ENCODE measurements at regions not wholly inside any gene's neighbourhood (a gene's known extent, or its start where the extent isn't known, plus 50 kb on each side); places are given as distances from the start of the nearest gene placed in this dataset.

GRCh38 chr18:55088561-55088960, 129.3 kb upstream of the CCDC68 start:
- no peak for DNase-seq

GRCh38 chr18:55088000-55088401, 128.7 kb upstream of the CCDC68 start:
- DNase-seq, result peak; percentile 48

- no peak for DNase-seq
Measured at GRCh38 chr18:55086906-55087305, 127.6 kb upstream of the CCDC68 start.

- DNase-seq, result no peak
Measured at GRCh38 chr18:55085557-55086285, 126.5 kb upstream of the CCDC68 start.

- DNase-seq, result no peak
Measured at GRCh38 chr18:55084550-55084949, 125.3 kb upstream of the CCDC68 start.

- no peak for DNase-seq
Measured at GRCh38 chr18:55083461-55083860, 124.2 kb upstream of the CCDC68 start.

GRCh38 chr18:55079481-55080355, 120.5 kb upstream of the CCDC68 start:
- DNase-seq, result no peak

- no peak for DNase-seq
Measured at GRCh38 chr18:55079067-55079466, 119.8 kb upstream of the CCDC68 start.

GRCh38 chr18:55078303-55078932, 119.2 kb upstream of the CCDC68 start:
- peak; percentile 21 for DNase-seq

GRCh38 chr18:55076643-55077218, 117.5 kb upstream of the CCDC68 start:
- peak; percentile 17 for DNase-seq

- DNase-seq, result no peak
Measured at GRCh38 chr18:55073834-55074233, 114.6 kb upstream of the CCDC68 start.

GRCh38 chr18:55073116-55073515, 113.9 kb upstream of the CCDC68 start:
- DNase-seq, result peak; percentile 27

- no peak for DNase-seq
Measured at GRCh38 chr18:55072698-55073097, 113.4 kb upstream of the CCDC68 start.

- no peak for DNase-seq
Measured at GRCh38 chr18:55072181-55072580, 112.9 kb upstream of the CCDC68 start.

GRCh38 chr18:55069497-55069896, 110.2 kb upstream of the CCDC68 start:
- DNase-seq, result no peak

GRCh38 chr18:55064760-55065159, 105.5 kb upstream of the CCDC68 start:
- no peak for DNase-seq

- DNase-seq, result no peak
Measured at GRCh38 chr18:55064073-55064472, 104.8 kb upstream of the CCDC68 start.

GRCh38 chr18:55054021-55054990, 95.0 kb upstream of the CCDC68 start:
- DNase-seq, result no peak

GRCh38 chr18:55048892-55049291, 89.6 kb upstream of the CCDC68 start:
- DNase-seq, result peak; percentile 54

GRCh38 chr18:55047546-55047945, 88.3 kb upstream of the CCDC68 start:
- DNase-seq, result peak; percentile 61

- DNase-seq, result no peak
Measured at GRCh38 chr18:55041366-55041765, 82.1 kb upstream of the CCDC68 start.

- no peak for DNase-seq
Measured at GRCh38 chr18:55038162-55038561, 78.9 kb upstream of the CCDC68 start.

Measured in DMS53 (cell line).